ENCODE measurements at regions not wholly inside any gene's neighbourhood (a gene's known extent, or its start where the extent isn't known, plus 50 kb on each side); places are given as distances from the start of the nearest gene placed in this dataset.

GRCh38 chr12:88834226-88834625, 254.0 kb upstream of the KITLG start:
- no peak for TF ChIP-seq RAD21 (IDR thresholded peaks at IDR 0.05; ENCODE audit: low read depth)
- TF ChIP-seq TAF1 (IDR thresholded peaks at IDR 0.05; ENCODE audit: low read depth): no peak
- TF ChIP-seq MAX (IDR thresholded peaks at IDR 0.05): no peak
- TF ChIP-seq CREB1 (IDR thresholded peaks at IDR 0.05; ENCODE audit: low read depth): no peak
- no peak for TF ChIP-seq USF1 (IDR thresholded peaks at IDR 0.05)
- no peak for TF ChIP-seq TCF12 (IDR thresholded peaks at IDR 0.05; ENCODE audit: low read depth)
- TF ChIP-seq EP300 (IDR thresholded peaks at IDR 0.05; ENCODE audit: borderline replicate concordance): no peak
- no peak for TF ChIP-seq EGR1 (IDR thresholded peaks at IDR 0.05)
- TF ChIP-seq FOXM1 (IDR thresholded peaks at IDR 0.05; ENCODE audit: borderline replicate concordance, low read depth): no peak
- no peak for TF ChIP-seq TEAD4 (IDR thresholded peaks at IDR 0.05)

GRCh38 chr12:88833641-88834116, 253.4 kb upstream of the KITLG start:
- TF ChIP-seq CEBPB (IDR thresholded peaks at IDR 0.05): no peak
- TF ChIP-seq YY1 (IDR thresholded peaks at IDR 0.05; ENCODE audit: low read depth): no peak
- TF ChIP-seq EP300 (IDR thresholded peaks at IDR 0.05; ENCODE audit: borderline replicate concordance): no peak
- TF ChIP-seq NFIC (IDR thresholded peaks at IDR 0.05): no peak
- TF ChIP-seq CREB1 (IDR thresholded peaks at IDR 0.05; ENCODE audit: low read depth): no peak
- no peak for TF ChIP-seq TEAD4 (IDR thresholded peaks at IDR 0.05)
- TF ChIP-seq USF1 (IDR thresholded peaks at IDR 0.05): no peak
- TF ChIP-seq RAD21 (IDR thresholded peaks at IDR 0.05; ENCODE audit: low read depth): no peak
- TF ChIP-seq REST (IDR thresholded peaks at IDR 0.05; ENCODE audit: low read depth): no peak

- TF ChIP-seq REST (IDR thresholded peaks at IDR 0.05; ENCODE audit: low read depth) (no peak), CEBPB (IDR thresholded peaks at IDR 0.05) (no peak), MAX (IDR thresholded peaks at IDR 0.05) (no peak), EGR1 (IDR thresholded peaks at IDR 0.05) (no peak), FOXM1 (IDR thresholded peaks at IDR 0.05; ENCODE audit: borderline replicate concordance, low read depth) (no peak), ZBTB7A (IDR thresholded peaks at IDR 0.05; ENCODE audit: low read depth) (no peak), TEAD4 (IDR thresholded peaks at IDR 0.05) (no peak), USF1 (IDR thresholded peaks at IDR 0.05) (no peak), TAF1 (IDR thresholded peaks at IDR 0.05; ENCODE audit: low read depth) (no peak), CREB1 (IDR thresholded peaks at IDR 0.05; ENCODE audit: low read depth) (no peak)
These were observed 239.7 kb upstream of the KITLG start for GRCh38 chr12:88820012-88820411.

- TF ChIP-seq REST (IDR thresholded peaks at IDR 0.05; ENCODE audit: low read depth) (no peak), CREB1 (IDR thresholded peaks at IDR 0.05; ENCODE audit: low read depth) (no peak), RAD21 (IDR thresholded peaks at IDR 0.05; ENCODE audit: low read depth) (no peak), TAF1 (IDR thresholded peaks at IDR 0.05; ENCODE audit: low read depth) (no peak), TCF12 (IDR thresholded peaks at IDR 0.05; ENCODE audit: low read depth) (no peak), ZBTB7A (IDR thresholded peaks at IDR 0.05; ENCODE audit: low read depth) (no peak)
These were observed 235.9 kb upstream of the KITLG start for GRCh38 chr12:88816201-88816600.

GRCh38 chr12:88814779-88815178, 234.5 kb upstream of the KITLG start:
- TF ChIP-seq TAF1 (IDR thresholded peaks at IDR 0.05; ENCODE audit: low read depth) (no peak), REST (IDR thresholded peaks at IDR 0.05; ENCODE audit: low read depth) (no peak), RAD21 (IDR thresholded peaks at IDR 0.05; ENCODE audit: low read depth) (no peak), MAX (IDR thresholded peaks at IDR 0.05) (no peak), USF1 (IDR thresholded peaks at IDR 0.05) (no peak), YY1 (IDR thresholded peaks at IDR 0.05; ENCODE audit: low read depth) (no peak), TEAD4 (IDR thresholded peaks at IDR 0.05) (no peak), EGR1 (IDR thresholded peaks at IDR 0.05) (no peak), TCF12 (IDR thresholded peaks at IDR 0.05; ENCODE audit: low read depth) (no peak), NFIC (IDR thresholded peaks at IDR 0.05) (no peak), CEBPB (IDR thresholded peaks at IDR 0.05) (no peak), EP300 (IDR thresholded peaks at IDR 0.05; ENCODE audit: borderline replicate concordance) (no peak), FOXM1 (IDR thresholded peaks at IDR 0.05; ENCODE audit: borderline replicate concordance, low read depth) (no peak)
